Fibroblast of gingiva (primary cell): ENCODE measurements at regions not wholly inside any gene's neighbourhood (a gene's known extent, or its start where the extent isn't known, plus 50 kb on each side); places are given as distances from the start of the nearest gene placed in this dataset.
A peak's percentile ranks its signal among the peaks of the same experiment; 100 is the strongest.

Experiments used
- DNase-seq: peaks from one replicate; pipeline ENCODE4 v3.0.0-alpha.2; 2011; ENCODE audit warnings: low read depth

- no peak for DNase-seq
Measured at GRCh38 chr4:141783770-141784169, 147.4 kb downstream of the IL15 start.

DNA sequence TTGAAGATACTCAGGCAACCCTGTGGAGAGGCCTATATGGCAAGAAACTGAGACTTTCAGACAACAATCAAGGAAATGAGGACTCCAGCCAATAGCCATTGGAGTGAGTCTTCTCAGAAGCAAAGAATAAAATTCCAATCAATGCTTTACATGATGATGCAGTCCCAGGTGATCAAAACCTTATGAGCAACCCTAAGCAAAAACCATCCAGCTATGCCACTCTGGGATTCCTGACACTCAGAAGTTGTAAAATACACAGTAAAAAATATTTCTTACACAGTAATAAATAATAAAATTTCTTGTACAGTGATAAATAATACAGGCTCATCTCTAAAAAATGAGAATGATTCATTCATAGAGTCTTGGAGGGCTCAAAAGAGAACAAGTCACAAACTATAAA lies 150.6 kb downstream of the IL15 start:
- DNase-seq, result no peak

- peak; percentile 26 for DNase-seq
Measured at GRCh38 chr4:141788169-141788915, 152.0 kb downstream of the IL15 start.

DNA sequence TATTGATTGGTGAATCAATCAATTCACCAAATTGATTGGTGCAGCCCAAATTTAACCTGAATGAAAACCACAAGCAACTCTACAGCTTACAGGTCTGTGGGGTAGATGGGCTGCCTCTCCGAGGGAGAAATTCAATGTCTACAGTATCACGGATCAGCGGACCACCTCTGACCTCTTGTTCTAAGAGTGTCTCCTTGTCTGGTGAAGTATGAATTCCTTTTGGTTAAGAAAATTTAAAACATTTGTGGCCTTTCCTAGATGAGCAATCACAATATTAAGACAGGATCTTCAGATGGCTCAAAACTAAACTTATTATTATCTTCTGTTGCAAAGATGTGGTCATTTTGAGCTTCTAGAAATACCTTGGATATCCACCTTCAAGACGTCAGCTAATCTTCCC lies 153.3 kb downstream of the IL15 start:
- peak; percentile 41 for DNase-seq

DNA sequence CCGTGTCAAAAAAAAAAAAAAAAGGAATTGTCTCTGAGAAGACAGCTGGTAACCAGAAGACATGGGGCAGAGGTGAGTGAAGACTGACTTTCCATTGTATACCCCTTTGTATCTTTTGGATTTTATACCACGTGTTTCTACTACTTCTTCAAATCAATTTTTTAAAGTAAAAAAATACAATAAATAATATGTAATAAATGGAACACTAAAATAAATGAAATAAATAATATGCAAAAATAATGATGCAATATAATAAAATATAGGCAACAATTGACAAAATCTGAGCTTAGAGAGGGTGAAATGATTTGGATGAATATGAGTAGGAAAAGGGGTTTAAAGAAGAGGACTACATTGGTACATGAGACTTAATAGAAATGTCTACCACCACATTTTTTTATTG lies 155.8 kb downstream of the IL15 start:
- DNase-seq, result no peak

- no peak for DNase-seq
Measured at GRCh38 chr4:141797966-141798365, 161.6 kb downstream of the IL15 start.

GRCh38 chr4:141801558-141801957 lies 165.2 kb downstream of the IL15 start:
- DNase-seq, result no peak

GRCh38 chr4:141802333-141802732 lies 165.9 kb downstream of the IL15 start:
- DNase-seq, result peak; percentile 90

GRCh38 chr4:141804836-141805235 lies 168.5 kb downstream of the IL15 start:
- no peak for DNase-seq

- DNase-seq, result peak; percentile 39
Measured at GRCh38 chr4:141807103-141807891, 170.9 kb downstream of the IL15 start.

DNA sequence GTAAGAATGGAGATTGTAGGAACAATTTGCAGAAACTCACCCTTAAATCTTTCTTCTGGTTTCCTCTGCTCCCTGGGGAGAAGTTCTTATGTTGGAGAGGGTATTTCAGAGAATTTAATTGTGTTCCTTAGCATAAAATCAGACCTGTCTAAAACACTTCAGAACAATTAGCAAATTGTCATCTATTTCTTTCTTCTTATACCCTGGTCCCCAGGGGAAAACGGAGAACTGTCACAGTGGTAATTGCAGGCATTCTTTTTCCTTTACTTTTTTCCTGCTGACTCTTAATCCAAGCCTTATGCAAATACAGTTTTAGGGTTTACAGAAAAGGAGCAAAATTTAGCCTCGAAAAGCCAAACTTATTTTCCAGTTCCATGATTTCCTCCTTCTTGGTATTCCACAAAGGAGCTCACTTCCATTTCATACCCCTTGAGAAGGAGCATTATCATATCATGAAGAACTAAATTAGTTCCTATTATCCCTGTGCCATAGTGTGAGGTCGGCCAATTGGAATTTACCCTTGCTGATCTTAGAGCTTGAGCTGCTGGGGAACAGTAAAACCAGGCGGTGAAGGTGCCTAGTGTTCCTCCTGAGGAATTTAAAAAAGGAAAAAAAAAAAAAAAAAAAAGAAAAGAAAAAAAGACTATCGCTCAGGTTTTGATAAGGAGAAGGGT lies 173.8 kb downstream of the IL15 start:
- no peak for DNase-seq

GRCh38 chr4:141810712-141811375 lies 174.5 kb downstream of the IL15 start:
- no peak for DNase-seq

DNA sequence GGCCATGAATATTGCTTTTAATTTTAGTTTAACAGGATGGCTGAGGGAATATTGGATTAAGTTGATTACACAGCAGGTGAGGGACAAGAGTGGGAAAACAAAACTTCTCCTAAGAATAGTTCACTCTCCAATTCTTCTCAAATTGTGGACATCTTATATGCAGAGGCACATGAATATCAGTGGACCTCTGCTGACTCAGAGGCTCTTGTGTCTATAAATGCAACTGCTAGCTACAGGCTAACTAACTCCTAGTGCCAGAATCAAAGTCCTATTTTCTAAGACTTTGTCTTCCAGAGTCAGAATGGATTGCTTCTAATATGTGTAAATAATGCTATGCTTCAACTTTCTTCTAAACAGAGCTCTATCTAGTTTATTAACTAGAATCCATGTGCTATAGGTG lies 175.8 kb downstream of the IL15 start:
- DNase-seq, result no peak

DNA sequence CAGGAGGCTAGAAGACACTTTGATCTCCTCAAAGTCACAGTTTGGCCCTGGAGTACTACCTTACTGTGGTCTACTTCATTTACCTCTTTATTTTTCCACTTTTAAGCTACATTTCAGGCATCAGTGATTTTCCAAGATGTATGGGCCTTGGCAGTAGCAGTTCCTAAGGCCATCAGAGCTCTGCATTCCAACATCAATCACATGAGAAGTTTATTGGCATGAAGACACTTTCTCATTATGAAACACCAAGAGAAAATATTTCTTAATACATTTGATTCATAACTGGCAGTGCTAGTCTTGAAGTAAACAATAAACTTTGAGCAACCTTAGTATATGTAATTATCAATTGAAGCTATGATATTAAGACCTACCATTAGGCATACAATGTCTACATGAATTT lies 178.1 kb downstream of the IL15 start:
- DNase-seq, result peak; percentile 59

DNA sequence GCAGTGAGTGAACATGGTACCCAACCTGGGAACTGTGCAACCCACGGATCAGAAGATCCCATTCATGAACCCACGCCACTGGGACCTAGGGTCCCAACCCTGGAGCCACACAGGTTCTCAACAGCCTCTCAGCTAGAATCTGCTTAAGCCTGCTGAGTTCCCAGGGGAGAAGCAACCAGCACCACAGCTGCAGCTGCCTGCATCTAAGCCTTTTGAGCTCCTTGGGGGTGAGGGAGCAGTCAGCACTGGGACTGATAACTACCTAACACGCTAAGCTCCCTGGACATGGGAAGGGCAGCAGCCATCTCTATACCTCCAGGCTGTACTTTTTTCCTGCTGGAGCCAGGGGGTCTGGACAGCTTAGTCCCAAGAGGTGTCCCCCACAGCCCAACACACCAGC lies 179.3 kb downstream of the IL15 start:
- DNase-seq, result no peak

GRCh38 chr4:141826260-141826659 lies 189.9 kb downstream of the IL15 start:
- no peak for DNase-seq

- DNase-seq, result no peak
Measured at GRCh38 chr4:141833209-141833608, 196.8 kb downstream of the IL15 start.

GRCh38 chr4:141840299-141840986 lies 204.1 kb downstream of the IL15 start:
- DNase-seq, result no peak

DNA sequence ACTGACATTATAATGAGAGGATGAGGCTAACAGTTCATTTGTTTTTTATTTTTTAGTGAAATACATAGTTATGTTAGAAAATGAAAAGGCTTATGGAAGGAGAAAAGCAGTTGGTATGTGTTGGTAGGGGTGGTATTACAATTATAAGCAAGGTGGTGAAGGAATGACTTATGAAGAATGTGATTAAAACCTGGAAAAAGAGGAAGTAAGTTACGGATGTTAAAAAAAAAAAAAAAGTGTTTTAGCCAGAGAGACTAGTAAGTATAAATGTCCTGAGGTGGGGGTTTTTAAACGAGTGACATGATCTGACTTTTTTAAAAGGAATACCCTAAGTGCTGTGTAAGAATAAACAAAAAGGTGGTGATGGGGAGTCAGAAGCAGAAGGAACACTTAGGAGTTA lies 206.8 kb downstream of the IL15 start:
- no peak for DNase-seq

GRCh38 chr4:141845901-141846300 lies 209.5 kb downstream of the IL15 start:
- no peak for DNase-seq

- no peak for DNase-seq
Measured at GRCh38 chr4:141849367-141849766, 213.0 kb downstream of the IL15 start.

GRCh38 chr4:141849778-141850177 lies 213.4 kb downstream of the IL15 start:
- DNase-seq, result no peak
